CD4-positive, alpha-beta T cell treated with Interleukin-15 for 4 hours (primary cell): ENCODE measurements at regions not wholly inside any gene's neighbourhood (a gene's known extent, or its start where the extent isn't known, plus 50 kb on each side); places are given as distances from the start of the nearest gene placed in this dataset.
"Not testable (repeated sequence)": the region's sequence is repeated elsewhere in the genome, so short reads cannot be mapped to it uniquely, and the experiment has no call there.

ENCODE experiments used
- DNase-seq: peaks from one replicate; pipeline ENCODE4 v3.0.0-alpha.2; 2020; ENCODE audit warnings: low spot score

DNA sequence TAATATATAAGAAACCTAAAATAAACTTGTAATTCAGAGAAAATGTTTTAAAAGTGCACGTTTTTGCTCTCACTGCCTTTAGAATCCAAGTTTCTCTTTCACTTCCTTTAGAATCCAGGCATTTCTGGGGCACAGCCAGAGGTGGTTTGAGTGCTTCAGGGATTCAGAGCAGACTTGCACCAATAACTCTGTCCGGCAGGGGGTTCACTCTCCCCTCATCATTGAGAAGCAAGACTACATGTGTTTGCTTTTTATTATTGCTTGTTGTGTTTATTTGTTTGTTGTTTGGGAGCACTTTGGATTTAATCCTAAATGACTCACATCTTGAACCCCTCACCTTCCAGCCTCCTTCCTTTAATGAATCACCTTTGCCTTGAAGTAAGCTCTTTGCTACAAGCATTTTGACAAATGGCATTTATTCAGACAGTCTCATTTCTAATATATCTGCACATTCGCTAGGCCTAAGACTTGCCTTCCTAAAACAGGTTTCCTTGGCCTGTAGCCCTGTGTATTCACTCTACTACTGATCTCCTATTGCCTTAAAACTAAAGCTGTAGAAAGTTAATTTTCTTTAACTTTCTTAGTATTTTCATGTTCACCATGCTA lies 233.5 kb upstream of the ATP5MC3 start:
- DNase-seq, result peak; percentile 2

DNA sequence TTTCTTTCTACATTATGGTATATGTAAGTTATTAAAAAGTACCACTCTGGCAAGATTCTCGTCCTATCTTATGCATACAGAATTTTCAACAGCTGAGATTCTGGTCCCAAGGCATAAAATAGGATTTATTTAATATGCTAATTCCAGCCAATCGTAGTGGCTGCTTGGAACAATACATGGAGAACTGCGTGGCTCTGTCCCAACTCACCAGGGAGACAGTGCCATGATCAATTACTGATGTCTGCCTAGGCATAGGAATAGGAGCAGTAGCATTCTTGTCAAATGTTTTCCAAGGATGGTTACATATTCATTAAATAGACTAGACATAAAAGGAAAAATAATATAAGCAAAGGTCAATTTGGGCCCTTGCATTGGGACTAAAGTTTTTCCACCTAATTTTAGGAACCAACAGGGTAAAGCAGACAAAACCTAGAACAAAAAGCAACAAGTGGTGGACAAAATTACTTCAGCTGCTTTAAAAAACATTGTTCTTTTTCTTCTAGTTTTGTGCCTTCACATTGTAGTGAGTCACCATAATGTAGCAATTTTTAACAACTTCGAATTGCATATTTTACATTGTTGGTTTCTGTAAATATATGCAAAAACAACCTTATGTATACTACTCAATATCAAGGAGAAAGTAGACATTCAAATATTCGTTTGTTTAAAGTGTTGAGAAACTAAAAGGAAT lies 232.8 kb upstream of the ATP5MC3 start:
- DNase-seq, result no peak

GRCh38 chr2:175410941-175411340 lies 229.4 kb upstream of the ATP5MC3 start:
- not testable (repeated sequence) for DNase-seq

DNA sequence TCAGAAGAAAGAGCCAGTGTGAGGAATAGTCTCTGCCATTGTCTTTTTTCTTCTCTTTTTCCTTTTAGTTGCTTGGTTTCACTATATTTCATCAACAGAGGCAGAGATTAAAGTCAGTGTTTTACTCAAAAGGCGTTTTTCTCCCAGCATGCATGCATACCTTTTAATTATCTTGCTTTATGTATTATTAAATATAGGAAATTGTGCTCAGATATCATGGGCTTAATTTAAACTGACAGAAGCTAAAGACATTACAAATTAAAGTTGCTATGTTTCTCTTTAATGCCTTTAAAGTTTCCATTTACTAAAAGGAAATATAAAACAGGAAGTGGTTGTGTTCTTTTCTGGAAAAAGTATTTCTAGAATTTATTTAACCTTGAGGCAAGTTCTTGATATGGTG lies 223.3 kb upstream of the ATP5MC3 start:
- DNase-seq, result no peak

- no peak for DNase-seq
Measured at GRCh38 chr2:175403599-175404221, 222.2 kb upstream of the ATP5MC3 start.

DNA sequence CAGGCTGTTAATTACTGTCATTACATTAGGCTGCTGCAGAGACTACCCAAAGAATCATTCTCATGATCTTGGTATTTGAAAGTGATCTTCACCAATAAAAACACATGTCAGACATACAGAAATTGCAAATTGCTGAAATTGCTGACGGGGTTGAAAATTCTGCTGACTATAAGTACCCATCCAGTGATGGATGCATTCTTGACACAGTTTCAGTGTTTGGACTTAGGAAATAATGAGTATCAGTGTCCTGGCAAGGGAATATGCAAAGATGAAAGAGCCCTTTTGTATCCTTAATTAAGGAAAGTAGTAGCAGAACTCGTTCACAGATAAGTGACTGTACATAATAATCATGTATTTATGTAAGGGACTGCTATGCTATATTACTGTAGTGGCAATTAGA lies 221.1 kb upstream of the ATP5MC3 start:
- no peak for DNase-seq

DNA sequence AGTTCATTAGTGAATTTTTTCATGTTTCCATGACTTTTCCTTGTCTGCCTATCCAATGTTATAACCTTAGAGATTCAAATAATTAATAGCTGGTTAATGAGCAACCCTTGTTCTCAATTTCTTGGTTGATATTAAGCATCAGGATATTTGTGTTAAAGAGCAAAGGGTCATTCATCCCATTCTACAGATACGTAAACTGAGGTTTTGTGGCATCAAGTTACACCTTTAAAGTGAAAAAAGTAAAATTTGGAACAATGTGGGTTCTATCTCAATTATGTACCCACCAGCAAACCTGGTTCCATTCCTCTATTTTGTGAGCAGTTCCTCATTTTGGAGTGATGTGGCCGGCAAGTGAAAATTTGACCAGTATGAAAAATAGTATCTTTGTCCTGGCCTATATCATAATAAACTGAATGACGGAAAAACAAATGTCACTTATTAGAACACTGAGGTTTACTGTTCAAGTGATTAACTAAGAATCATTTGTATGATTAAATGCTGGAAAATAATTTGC lies 220.5 kb upstream of the ATP5MC3 start:
- DNase-seq, result no peak

DNA sequence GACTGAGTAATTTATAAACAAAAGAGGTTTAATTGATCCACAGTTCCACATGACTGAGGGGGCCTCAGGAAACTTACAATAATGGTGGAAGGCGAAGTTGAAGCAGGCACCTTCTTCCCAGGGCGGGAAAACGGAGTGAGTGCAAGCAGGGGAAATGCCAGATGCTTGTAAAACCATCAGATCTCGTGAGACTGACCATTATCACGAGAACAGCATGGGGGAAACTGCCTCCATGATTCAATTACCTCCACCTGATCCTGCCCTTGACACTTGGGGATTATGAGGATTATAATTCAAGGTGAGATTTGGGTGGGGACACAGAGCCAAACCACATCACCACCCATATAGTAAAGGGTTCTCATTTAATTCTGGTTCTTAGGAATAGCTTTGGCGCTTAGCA lies 219.5 kb upstream of the ATP5MC3 start:
- no peak for DNase-seq

GRCh38 chr2:175399326-175399725 lies 217.8 kb upstream of the ATP5MC3 start:
- DNase-seq, result no peak

DNA sequence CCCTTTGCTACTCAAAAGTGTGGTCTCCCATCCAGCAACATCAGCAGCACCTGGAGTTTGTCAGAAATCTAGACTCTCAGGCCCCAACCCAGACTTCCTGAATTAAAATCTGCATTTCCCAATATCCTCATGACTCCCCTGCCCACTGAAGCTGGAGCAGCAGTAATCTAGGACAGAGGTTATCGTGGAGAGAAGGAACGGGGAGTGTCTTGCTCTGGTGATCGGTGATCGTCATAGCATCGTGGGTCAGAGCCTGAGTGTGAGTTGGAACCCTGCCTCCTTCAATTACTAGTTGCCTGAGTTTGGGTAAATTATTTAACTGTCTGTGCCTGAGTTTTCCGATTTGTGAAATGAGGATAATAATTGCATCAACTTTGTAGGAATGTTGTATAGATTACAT lies 217.3 kb upstream of the ATP5MC3 start:
- DNase-seq, result no peak

GRCh38 chr2:175396696-175397095 lies 215.2 kb upstream of the ATP5MC3 start:
- DNase-seq, result no peak

DNA sequence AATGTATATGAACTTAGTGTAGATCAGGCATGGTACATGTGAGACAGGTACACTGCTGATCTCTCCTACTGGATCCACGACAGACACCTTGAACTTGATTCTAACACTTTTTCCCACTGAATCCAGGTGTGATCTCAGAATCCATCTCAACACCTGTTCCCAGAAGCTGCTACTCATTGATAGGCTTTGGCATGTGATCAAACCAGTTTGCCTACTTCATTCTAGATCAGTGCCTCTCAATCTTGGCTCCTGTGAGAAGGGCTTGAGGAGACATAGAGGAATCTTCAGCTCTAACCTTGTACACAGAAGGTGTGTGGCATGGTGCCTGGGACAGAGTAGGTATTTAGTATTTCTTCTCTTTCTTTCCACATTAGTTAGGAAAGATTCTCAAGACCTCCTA lies 212.3 kb upstream of the ATP5MC3 start:
- DNase-seq, result no peak

DNA sequence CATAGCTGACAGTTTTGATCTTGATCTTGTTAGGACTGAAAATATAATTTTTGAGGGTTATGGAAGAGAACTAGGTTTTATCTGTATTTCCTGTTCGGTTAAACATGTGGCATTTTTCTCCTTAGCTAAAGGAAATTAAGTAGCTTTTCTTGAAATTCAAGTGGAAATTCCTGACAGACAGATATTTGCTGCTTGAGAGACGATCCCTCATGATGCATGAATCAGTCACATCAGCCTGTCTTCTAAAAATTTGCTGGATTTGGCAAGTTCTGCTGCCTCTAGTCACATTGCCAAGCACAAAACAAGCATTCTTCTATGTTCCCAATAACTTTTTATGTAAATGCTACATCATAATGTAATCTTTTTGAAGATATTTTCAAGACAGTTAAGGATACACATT lies 201.8 kb upstream of the ATP5MC3 start:
- no peak for DNase-seq

- DNase-seq, result no peak
Measured at GRCh38 chr2:175373729-175374128, 192.2 kb upstream of the ATP5MC3 start.

GRCh38 chr2:175372704-175373701 lies 191.5 kb upstream of the ATP5MC3 start:
- no peak for DNase-seq

GRCh38 chr2:175371378-175371777 lies 189.9 kb upstream of the ATP5MC3 start:
- no peak for DNase-seq

DNA sequence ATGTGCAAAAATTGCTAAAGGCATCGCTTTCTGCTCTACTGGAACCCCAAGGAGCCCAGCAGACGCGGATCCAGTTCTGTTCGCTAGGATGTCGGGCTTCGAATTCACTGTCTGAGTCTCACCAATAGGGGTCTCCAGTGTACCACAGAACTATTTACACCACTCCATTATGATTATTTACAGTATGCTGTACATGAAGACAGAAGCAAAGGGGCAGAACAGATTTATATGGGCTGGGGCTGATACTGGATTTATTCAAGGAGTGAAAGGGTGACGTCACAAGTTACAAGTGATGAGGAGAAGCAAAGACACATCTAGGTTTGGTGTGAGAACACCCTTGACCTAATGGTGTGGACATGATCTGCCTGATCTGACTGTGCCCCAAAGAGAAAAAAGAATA lies 185.3 kb upstream of the ATP5MC3 start:
- DNase-seq, result peak; percentile 4

DNA sequence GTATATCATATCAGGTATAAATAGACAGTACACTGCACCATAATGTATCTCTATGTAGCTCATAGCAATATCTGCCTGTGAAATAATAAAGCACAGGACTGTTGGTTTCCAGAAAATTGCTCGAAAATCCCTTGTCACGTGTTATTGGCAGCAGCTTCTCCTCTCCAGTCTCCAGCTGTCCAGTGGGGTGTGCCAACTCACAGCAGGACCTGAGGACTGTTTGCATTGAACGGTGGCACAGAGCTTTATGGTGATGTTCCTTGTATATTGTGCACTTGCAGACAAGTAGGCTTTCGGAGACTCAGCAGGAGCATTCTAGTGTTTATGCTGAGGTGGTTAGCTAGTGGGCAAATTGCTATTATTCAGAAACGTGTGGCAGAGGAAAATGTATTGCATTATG lies 182.2 kb upstream of the ATP5MC3 start:
- no peak for DNase-seq

DNA sequence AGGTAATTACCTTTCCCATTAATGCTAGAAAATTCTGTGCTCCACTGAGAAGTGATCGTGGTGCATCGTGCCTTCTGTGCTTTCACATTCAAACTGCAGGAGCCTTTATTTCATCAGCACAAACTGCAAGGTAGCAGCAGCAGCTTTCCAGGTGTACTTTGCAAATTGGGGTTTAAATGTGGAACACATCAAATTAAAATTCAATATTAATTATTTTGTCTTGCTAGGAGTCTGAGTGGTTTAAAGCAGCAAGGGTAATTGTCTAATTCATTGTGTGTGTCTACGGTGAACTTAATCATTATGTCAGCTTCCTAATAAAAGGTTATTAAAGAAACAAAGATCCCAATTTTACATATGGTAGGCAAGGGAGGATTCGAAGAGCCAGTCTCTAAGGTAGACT lies 180.8 kb upstream of the ATP5MC3 start:
- DNase-seq, result no peak

- no peak for DNase-seq
Measured at GRCh38 chr2:175359710-175360109, 178.2 kb upstream of the ATP5MC3 start.

- DNase-seq, result no peak
Measured at GRCh38 chr2:175356901-175357300, 175.4 kb upstream of the ATP5MC3 start.

- no peak for DNase-seq
Measured at GRCh38 chr2:175355246-175355645, 173.7 kb upstream of the ATP5MC3 start.
